ENCODE measurements at regions not wholly inside any gene's neighbourhood (a gene's known extent, or its start where the extent isn't known, plus 50 kb on each side); places are given as distances from the start of the nearest gene placed in this dataset.

DNA sequence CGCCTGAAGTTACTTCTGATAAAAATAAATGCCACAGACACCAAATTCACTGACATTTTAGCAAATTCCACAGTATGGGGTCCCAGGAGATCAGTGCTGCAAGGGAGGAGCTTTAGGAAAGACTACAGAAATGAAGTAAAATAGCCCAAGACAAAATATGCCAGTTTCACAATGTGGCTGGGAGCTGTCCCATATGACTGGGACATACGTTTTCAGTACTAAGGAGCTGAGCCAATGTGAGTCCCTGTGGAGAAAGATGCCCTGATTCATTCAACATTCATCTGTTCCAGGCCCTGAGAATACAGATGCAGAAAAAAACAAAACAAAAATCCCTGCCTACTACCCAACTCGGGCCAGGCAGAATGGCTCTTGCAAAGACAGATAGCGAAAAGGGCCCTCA, 63.4 kb upstream of the FAM174B start:
- no peak overlapping the region for H2BK12ac ChIP-seq (ENCODE audit: low read depth, low read length)

More for the DNA sequence above, 63.4 kb upstream of the FAM174B start:
- Histone ChIP-seq H3K23me2 (ENCODE audit: low read depth, low read length) (peaks cover 7% of the 10 kb centered on the region), H2AK5ac (ENCODE audit: low read depth, low read length) (no peak overlapping the region), H3K4me2 (ENCODE audit: insufficient read depth in 1 of 2, low read depth in 2 of 2, low read length in 2 of 2) (no peak overlapping the region), H4K5ac (ENCODE audit: insufficient read length, low read depth, low read length) (no peak overlapping the region), H3K4ac (replicated peaks; ENCODE audit: insufficient read length, low read depth, low read length) (no peak overlapping the region), H3K4me3 (ENCODE audit: extremely low read depth in 1 of 4, insufficient read depth in 2 of 4, low read depth in 3 of 4, low read length in 4 of 4) (no peak overlapping the region), H4K8ac (ENCODE audit: extremely low read depth, insufficient read depth, low read length) (no peak overlapping the region), H4K91ac (replicated peaks; ENCODE audit: insufficient read length, low read length) (no peak overlapping the region), H2BK15ac (ENCODE audit: low read length) (no peak overlapping the region), H3K27ac (ENCODE audit: low read depth, low read length) (no peak overlapping the region), H3K9ac (replicated peaks in 1 of 4; ENCODE audit: extremely low read depth in 1 of 4, low read depth in 3 of 4, low read length in 3 of 4) (no peak overlapping the region), H3K18ac (ENCODE audit: extremely low read depth, low read length) (no peak overlapping the region), H2AFZ (ENCODE audit: low read length) (no peak overlapping the region), H3K79me2 (ENCODE audit: control insufficient read depth in 1 of 2, insufficient read depth in 2 of 2, low read length in 2 of 2) (no peaks in the 10 kb centered on the region), H3K79me1 (ENCODE audit: low read depth, low read length) (no peaks in the 10 kb centered on the region), H3K36me3 (ENCODE audit: control insufficient read depth in 2 of 4, insufficient read depth in 4 of 4, low read length in 3 of 4) (no peaks in the 10 kb centered on the region), H2BK5ac (ENCODE audit: low read depth, low read length) (no peak overlapping the region), H3K14ac (ENCODE audit: insufficient read length) (no peak overlapping the region), H2BK20ac (ENCODE audit: low read length) (no peak overlapping the region), H2BK120ac (replicated peaks; ENCODE audit: low read depth, low read length) (no peak overlapping the region), H3K4me1 (replicated peaks in 1 of 4; ENCODE audit: control insufficient read depth in 3 of 4, insufficient read depth in 4 of 4, low read length in 3 of 4) (peaks cover 0 to 2% (median under 1%) of the 10 kb centered on the region in 4 experiments; a peak in 4 of 7 replicates), H4K20me1 (replicated peaks in 1 of 2; ENCODE audit: control insufficient read depth in 1 of 2, insufficient read depth in 2 of 2, low read length in 2 of 2) (no peaks in the 10 kb centered on the region), H3K27me3 (replicated peaks in 1 of 4; ENCODE audit: control insufficient read depth in 3 of 4, extremely low read depth in 1 of 4, insufficient read depth in 3 of 4, low read length in 3 of 4) (peaks cover 0 to 6% (median 4%) of the 10 kb centered on the region in 4 experiments; a peak in 5 of 7 replicates), H3K56ac (replicated peaks; ENCODE audit: insufficient read length, low read depth, low read length) (no peak overlapping the region), H3K23ac (ENCODE audit: insufficient read length) (no peak overlapping the region), H3K9me3 (ENCODE audit: insufficient read depth in 2 of 2, low read depth in 1 of 2, low read length in 1 of 2) (0 out of 4 replicates have a peak, but pooled peaks cover 0 to 3% of the 10 kb centered on the region in 2 experiments)
- TF ChIP-seq ASH2L (IDR thresholded peaks at IDR 0.05; ENCODE audit: low read length) = no peak
- TF ChIP-seq ATF3 (IDR thresholded peaks at IDR 0.05; ENCODE audit: insufficient read depth, low read depth, low read length) = no peak
- no peak for TF ChIP-seq GABPA (IDR thresholded peaks at IDR 0.05; ENCODE audit: borderline replicate concordance, insufficient read depth, low read length)
- no peak for DNase-seq (ENCODE audit: low read depth in 1 of 2, low spot score in 2 of 2)
- 90% methylated on average over 4 of the region's 4 CpGs; no CpG with 5 or more reads in 1 of the 2 experiments for WGBS, 2 experiments (ENCODE audit: extremely low coverage in 1 of 2, insufficient coverage in 1 of 2, insufficient read length in 1 of 2, insufficient replicate concordance in 2 of 2, low coverage in 1 of 2, low lambda C conversion rate in 2 of 2, missing lambda C conversion rate in 1 of 2)
- no peak for FAIRE-seq
- ChIA-PET CTCF (ENCODE audit: partially characterized antibody) (interaction anchor here (1.7 kb wide), 1 partner anchor 327 kb away, joined by 6 read pairs; no protein-coding TSS in a partner anchor), POLR2A (ENCODE audit: partially characterized antibody) (interaction anchor here (0.6 to 1.6 kb wide), 2 partner anchors 15 to 792 kb away, joined by 3 to 5 read pairs; no protein-coding TSS in a partner anchor)
